CD4-positive, alpha-beta T cell treated with Interleukin-12 subunit alpha and Interleukin-12 subunit beta, for 1 hour (primary cell): ENCODE measurements at regions not wholly inside any gene's neighbourhood (a gene's known extent, or its start where the extent isn't known, plus 50 kb on each side); places are given as distances from the start of the nearest gene placed in this dataset.

Source experiments
- DNase-seq: peaks from one replicate; pipeline ENCODE4 v3.0.0-alpha.2; 2020

GRCh38 chr2:38509947-38510326 is 92.8 kb downstream of the HNRNPLL start:
- no peak for DNase-seq

- DNase-seq = no peak
Observed at GRCh38 chr2:38509314-38509946, 93.3 kb downstream of the HNRNPLL start.

GRCh38 chr2:38508311-38509039 is 94.3 kb downstream of the HNRNPLL start:
- peak; percentile 79 for DNase-seq

DNA sequence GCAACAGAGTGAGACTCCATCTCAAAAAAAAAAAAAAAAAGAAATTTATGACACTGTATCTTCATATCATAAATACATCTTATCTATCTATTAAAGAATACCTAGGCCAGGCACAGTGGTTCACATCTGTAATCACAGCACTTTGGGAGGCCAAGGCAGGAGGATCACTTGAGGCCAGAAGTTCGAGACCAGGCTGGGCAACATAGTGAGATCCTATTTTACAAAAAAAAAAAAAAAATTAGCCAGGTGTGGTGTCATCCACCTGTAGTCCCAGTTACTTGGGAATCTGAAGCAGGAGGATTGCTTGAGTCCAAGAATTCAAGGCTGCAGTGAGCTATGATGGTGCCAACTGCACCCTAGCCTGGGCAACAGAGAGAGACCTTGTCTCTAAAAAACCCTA is 95.0 kb downstream of the HNRNPLL start:
- no peak for DNase-seq

GRCh38 chr2:38505779-38506178 is 96.9 kb downstream of the HNRNPLL start:
- no peak for DNase-seq

DNA sequence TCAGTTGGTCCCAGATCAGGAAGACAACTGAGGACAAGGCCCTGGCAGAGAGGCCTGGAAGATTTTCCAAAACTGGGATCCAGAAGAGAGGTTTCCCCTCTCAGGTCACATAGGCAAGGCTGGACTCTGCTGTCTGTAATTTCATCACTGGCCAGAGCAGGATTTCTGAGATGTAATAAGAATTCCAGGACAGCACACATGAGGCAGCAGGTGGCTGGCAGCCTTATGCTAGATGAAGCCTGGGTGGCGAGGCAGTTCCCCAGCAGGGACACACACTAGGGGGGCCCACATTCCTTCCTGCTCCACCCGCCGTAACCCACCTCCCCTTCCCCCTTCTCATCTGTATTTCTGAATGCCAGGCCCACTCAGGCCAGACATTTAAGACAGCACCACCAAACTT is 98.6 kb downstream of the HNRNPLL start:
- DNase-seq = no peak

GRCh38 chr2:38502107-38502506 is 100.6 kb downstream of the HNRNPLL start:
- DNase-seq = no peak

DNA sequence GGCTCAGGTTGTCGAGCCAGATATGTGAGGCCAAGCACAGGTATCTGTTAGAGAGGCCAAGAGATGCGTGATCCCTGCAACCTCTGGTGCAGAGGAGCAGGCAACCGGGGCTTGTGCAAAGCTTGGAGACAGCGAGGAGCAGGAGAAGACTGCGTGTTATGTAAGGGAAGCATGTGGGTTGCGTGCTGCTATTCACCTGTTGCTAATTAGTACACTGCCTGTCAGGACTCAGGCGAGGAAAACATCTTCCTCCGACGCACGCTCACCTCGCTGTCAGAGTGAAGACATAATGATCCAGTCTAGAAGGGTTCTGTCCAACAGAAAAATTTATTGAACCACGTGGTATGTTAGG is 102.5 kb downstream of the HNRNPLL start:
- no peak for DNase-seq

DNA sequence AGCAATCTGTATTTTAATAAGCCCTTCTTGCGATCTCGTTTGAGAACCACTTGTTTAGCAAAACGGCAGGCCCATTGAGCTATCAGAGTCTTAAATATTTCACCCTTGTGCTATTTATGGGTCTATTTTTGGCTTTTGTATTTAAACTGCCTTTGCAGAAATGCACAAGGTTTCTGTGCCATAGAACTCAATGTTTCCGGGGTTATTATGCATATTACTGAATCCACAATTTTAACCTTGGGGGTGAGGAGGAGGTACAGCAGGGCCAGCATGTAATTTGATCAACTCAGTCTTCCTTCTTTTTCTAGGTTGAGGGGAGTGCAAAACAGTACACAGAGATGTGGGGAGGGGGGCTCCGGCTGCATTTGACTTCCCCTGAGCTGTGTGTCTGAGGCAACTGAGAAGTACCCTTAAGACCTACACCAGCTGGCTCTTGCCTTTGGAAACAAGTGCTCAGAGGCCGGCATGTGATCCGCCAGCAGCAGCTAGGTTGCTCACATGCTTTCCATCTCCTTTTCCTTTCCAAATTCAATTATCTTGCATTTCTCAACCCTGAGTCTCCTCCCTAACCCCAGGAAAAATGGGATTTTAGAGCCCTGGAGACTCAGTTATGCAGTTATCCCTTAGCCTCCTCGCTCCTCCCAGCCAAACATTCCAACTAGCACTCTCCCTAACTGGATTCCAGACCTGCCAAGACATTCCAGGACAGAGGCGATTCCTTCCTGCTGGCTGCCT is 103.0 kb downstream of the HNRNPLL start:
- DNase-seq = no peak

- DNase-seq = no peak
Observed at GRCh38 chr2:38498045-38498481, 104.7 kb downstream of the HNRNPLL start.

GRCh38 chr2:38497670-38498037 is 105.1 kb downstream of the HNRNPLL start:
- no peak for DNase-seq

DNA sequence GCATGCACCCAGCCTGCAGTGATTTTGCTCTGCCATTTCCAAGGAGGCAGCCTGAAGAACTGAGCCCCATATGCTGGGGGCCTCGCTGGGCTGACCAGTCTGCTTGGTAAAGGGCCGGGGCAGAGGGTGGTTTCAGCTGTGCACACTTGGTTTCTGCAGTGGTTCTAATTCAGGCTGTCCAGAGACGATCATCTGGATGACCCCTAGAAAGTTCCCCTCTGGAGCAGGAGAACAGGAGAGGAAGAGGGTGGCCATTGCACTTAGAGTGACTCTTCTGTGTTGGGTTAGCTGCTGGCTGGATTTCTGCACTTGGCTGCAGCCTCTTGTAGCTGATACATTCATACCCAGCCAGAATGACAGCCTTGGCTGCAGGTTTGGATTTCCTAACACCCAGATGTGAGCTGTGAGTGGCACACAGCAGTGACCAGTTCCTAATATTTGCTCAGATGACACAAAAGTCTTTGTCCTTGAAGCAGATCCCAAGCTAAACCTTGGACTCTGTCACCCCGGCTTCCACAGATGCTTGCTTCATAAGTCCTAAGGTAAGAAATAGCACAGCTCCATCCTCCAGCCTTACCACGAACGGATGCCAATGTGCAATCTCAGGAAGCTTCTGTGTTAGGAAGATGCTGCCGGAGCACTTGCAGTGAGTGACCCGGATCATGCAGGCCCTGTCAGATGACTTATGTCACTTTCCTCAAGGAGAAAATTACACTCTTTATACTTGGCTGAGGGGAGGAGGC is 105.6 kb downstream of the HNRNPLL start:
- no peak for DNase-seq

- no peak for DNase-seq
Observed at GRCh38 chr2:38495880-38496279, 106.8 kb downstream of the HNRNPLL start.

DNA sequence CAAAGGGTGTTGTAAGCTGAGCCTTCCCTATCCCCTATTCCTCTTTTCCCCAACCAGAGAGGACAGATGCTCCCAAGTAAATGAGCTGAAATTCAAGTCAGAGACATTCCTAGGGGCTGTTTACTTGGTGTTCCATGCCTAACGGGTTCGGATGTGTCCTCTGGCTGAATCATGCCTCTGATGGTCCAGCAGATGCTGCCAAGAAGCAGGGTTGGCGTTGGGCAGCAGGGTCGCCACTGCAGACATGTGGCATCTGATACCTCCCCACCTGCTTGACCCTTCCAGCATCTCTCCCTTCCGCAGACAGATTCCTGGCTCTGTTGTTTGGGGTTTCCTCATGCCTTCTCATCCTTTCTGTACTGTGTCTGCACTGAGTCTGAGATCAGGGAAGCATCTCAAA is 108.3 kb downstream of the HNRNPLL start:
- DNase-seq = no peak

DNA sequence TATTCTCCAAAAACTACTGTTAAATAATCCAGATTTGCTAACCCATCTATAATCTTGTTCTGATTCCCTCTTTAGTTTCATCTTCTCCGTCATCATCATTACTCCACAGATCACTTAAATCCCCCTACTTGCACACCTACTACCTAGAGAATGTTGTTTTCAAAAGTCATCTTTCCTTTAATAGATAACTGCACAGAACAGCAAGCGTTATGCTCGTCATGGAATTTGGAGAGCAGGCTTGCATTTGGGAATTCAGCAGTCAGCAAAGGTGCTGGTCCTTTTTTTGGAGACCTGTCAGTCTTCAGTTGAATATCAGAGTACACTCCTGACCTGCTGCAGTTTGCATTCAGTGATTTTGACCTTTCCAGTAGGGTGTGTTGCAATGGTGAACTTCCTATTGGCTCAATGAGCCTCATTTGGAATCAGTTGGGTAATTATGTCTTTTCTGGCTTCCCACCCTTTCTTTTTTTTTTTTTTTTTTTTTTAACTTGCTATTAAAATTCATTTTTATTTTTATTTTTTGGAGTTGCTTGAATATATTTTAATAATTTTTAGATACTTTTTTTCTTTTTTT is 110.6 kb downstream of the HNRNPLL start:
- DNase-seq = no peak

DNA sequence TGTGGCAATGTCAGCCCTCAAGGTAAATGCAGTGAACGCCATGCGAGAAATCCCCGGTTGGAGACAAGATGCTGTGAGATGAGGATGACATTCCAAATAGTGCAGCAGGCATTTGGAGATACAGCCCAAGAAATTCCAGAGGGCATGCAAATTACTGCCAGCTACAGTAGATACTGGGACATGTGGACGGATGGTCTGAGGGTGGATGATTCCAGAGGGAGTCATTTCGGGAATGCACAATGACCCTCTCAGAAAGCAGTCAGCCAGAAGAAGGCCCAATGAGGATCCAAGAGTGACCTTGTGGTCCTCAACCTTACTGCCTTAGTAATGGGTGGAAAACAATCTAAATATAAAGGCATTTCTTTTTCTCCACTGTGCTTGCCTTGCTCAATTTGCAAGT is 111.3 kb downstream of the HNRNPLL start:
- DNase-seq = no peak

DNA sequence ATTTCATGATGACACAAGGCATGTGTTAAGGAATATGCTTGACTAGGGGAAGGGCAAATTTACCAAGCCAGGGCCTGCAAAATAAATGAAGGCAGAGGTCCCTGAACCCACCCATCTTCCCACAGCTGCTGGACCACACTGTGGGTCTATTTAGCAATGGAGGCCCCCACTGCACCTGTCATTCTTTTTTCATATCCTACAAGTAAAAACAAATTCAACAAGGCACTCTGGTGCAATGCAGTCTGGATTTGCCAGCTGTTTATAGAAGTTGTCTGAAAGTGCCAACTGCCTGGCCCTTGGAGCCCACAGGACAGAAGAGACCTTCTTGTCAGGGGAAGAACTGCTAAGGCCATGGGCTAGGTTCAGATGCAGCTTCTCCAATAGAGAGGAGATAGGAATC is 112.8 kb upstream of the ATL2 start:
- no peak for DNase-seq

GRCh38 chr2:38487852-38488251 is 110.8 kb upstream of the ATL2 start:
- no peak for DNase-seq

DNA sequence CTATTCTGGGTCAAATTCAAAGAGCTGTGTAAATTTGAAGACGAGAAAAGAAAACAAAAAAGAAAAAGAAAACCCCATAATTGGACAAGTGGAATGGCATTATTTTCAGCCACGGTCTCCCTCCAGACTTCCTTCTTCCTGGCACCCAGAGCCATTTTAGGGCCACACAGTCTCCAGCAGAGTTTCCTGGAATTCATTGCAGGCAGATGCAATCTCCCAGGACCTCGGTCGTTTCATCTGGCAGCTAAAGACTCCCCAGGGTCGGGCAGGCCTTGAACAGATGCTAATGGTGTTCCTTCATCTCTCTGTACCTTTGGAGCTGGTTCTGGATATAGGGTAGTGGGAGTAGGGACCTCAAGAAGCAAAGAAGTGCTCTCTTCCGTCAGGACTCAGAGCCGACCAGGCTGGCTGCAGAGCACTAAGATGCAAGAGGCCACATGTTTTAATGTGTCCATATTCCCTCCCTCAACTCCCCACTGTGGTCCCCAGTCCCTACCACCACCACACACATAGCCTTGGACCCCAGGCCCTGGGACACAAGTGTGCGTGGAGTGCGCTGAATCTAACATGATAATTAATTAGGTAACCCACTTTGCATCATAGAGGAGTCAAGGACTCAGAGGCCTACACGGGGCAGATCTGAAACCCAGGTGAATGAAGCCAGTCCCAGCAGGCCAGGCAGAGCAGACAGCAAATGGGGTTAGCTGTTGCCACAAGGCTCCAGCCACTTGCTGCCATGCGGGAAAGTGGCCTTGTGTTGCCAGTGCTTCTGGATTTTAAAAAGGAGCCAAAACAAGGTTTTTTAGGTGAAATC is 109.3 kb upstream of the ATL2 start:
- DNase-seq = no peak

DNA sequence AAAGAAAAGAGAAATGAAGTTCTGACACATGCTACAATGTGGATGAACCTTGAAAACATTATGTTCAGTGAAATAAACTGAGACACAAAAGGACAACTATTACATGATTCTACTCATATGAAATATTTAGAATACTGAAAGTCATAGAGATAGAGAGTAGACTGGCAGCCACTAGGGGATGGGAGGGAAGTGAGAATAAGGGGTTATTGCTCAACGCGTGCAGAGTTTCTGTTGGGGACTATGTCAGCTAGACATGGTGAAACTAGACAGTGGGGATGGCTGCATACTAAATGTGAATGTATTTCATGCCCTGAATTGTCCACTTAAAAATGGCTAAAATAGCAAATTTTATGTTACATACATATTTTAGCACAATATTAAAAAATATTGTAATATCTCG is 108.7 kb upstream of the ATL2 start:
- no peak for DNase-seq

DNA sequence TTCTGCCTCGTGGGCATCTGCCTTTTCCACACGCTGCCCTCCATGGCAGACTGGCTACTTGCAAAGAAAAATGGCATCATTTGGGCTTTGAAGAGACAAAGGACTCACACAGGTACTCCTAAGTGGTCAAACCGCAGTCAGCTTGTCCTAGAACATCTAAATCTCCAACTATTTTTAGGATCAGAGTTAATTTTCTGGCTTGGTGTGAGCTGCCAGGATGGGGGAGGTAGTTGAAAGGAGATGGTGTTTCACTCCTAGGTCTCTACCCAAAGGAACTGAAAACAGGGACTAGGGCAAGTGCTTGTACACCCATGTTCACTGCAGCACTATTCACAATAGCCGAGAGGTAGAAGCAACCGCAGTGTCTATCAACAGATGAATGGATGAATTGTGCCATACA is 107.9 kb upstream of the ATL2 start:
- DNase-seq = no peak

DNA sequence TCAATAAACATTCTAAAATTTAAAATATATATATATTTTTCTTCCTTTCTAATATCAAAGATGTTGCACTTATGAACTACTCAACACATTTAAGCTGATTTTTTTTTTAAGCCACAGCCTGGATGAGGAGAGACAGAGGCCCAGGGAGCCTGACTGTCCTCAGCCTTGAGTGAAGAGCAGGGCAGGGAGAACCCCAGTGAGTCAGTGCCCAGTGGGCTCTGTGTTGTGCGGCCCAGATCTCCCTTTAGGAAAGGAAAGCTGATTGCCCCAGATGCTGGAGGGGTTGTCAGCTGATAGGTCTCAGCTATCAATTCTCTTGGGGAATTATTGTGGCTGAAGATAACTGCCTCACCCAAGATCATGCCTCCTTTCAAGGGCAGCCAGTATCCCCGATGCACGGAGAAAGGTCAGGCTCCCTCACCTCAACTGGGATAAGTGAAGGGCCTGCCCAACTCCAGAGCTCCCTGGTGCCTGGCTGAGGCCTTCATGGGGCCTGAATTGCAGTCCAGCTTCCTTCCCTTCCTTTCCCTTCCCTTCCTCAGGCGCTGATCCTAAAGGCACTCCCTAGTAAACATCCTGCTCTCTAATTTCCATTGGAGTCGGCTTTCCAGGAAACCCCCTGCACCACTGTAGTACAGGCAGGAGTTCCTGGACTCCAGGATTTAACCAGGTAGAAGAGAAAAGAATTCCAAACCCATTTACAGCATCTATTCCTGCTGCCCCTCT is 106.9 kb upstream of the ATL2 start:
- DNase-seq = no peak
